Fibroblast of the aortic adventitia (primary cell): ENCODE measurements at regions not wholly inside any gene's neighbourhood (a gene's known extent, or its start where the extent isn't known, plus 50 kb on each side); places are given as distances from the start of the nearest gene placed in this dataset.
A peak's percentile ranks its signal among the peaks of the same experiment; 100 is the strongest.

Experiments used
- DNase-seq: peaks from one replicate; pipeline ENCODE4 v3.0.0-alpha.2; 2010; ENCODE audit warnings: low read depth
- H3K4me3 ChIP-seq: 2 replicates; pipeline ENCODE4 v1.5.1; 2011; ENCODE audit warnings: low read depth, mild to moderate bottlenecking, control low read depth, low read length, moderate library complexity
- TF ChIP-seq, protein P1 (sequence below): IDR thresholded peaks from 2 replicates; pipeline ENCODE4 v1.5.1; 2011; ENCODE audit warnings: mild to moderate bottlenecking, low read length, control low read depth, inconsistent platforms; ENCODE audit not compliant: insufficient read depth

DNA sequence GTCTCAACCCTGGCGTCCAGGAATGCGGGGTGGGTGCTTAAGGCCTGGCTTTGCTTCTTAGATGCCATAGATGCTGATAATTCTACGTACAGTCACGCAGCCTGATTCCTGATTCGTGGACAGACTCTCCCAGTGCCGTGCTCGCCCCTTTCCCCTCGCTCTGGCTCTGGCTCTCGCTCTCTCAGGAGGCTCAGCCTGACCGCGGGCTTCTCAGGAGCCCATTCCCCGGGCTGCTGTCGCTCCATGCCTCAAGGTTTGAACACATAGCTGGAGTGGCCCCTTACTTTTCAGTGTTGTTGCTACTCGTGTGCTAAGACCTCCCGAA lies 59.2 kb upstream of the ZC4H2 start:
- TF ChIP-seq, protein P1, sequence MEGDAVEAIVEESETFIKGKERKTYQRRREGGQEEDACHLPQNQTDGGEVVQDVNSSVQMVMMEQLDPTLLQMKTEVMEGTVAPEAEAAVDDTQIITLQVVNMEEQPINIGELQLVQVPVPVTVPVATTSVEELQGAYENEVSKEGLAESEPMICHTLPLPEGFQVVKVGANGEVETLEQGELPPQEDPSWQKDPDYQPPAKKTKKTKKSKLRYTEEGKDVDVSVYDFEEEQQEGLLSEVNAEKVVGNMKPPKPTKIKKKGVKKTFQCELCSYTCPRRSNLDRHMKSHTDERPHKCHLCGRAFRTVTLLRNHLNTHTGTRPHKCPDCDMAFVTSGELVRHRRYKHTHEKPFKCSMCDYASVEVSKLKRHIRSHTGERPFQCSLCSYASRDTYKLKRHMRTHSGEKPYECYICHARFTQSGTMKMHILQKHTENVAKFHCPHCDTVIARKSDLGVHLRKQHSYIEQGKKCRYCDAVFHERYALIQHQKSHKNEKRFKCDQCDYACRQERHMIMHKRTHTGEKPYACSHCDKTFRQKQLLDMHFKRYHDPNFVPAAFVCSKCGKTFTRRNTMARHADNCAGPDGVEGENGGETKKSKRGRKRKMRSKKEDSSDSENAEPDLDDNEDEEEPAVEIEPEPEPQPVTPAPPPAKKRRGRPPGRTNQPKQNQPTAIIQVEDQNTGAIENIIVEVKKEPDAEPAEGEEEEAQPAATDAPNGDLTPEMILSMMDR, result no peak
- peak; percentile 35 for DNase-seq

DNA sequence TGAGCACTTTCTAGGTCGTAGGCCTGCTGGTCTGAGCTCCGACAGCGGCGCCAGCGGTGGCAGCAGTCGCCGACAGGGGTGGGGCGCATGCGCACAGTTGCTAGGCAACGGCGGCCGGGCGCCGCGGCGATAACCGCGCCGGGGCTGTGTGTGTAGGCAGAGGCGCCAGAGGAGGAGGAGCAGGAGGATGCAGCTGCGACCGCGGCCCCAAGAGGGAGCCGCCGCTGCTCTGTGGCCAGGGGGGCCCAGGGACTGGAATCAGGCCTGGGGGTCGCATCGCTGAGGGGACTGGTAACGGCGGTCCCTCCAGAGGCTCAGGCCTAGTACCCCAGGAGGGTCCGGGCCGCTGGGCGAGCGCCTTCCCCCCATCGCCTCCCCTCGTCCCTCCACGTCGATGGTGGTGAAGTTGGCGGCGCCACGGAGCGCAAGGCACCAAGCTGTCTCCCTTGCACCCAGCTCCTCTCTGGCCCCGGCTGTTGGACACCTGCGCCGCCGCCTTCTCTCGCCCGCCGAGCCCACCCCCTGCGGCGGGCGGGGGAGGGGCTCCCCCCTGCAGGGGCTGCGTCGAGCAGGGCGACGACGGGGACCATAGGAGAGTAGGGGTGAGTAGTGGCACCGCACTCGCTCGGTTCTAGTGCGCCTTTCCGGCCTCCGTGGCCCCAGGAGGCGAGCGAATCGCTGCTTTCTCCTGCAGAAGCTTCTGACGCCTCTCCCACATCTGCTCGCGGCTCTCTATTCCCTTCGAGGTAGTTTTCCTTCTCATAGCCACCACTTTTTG lies 58.6 kb upstream of the ZC4H2 start, which contains the start of gene ZC3H12B:
Gene ZC3H12B (plus strand): TSS at position 159 of the 778 bp plus-strand sequence.
- TF ChIP-seq, protein P1, result peak; percentile 40
- DNase-seq, result peak; percentile 60
- H3K4me3 ChIP-seq, result peak within 1 kb of the TSS; percentile 63

More for the DNA sequence above, 59.2 kb upstream of the ZC4H2 start:
- peak overlapping the region; percentile 63 for H3K4me3 ChIP-seq

GRCh38 chrX:65034292-65034667 lies 58.0 kb upstream of the ZC4H2 start:
- TF ChIP-seq, protein P1, result no peak
- H3K4me3 ChIP-seq, result peak overlapping the region; percentile 63
- DNase-seq, result no peak
